ENCODE measurements at regions not wholly inside any gene's neighbourhood (a gene's known extent, or its start where the extent isn't known, plus 50 kb on each side); places are given as distances from the start of the nearest gene placed in this dataset.

DNA sequence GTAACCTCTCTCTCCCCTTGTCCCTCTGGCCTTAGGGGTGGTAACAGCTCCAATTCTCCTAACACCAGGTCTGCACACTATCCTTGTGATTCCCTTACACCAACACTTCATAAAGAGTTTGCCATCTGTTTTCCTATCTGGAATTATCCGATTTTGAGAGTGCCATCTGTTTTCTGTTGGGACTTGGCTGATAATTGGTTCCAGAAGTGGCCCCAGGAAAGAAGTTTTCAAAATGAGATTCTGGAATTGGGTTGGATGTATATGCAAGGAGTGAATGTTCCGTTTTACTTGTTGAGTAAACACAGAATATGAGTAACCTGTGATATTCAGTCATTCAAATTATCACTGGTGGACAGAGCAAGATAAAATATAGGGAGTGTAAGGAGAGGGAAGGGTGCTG lies 134.1 kb upstream of the HS3ST3A1 start:
- H3K36me3 ChIP-seq = no peaks in the 10 kb centered on the region
- no peak overlapping the region for H3K27ac ChIP-seq
- 61 to 85% methylated on average over 2 of the region's 2 CpGs for WGBS, 2 donors
- no peaks in the 10 kb centered on the region for H3K9me3 ChIP-seq
- DNase-seq = no peak
- no peaks in the 10 kb centered on the region for H3K27me3 ChIP-seq
- no peaks in the 10 kb centered on the region for H3K4me1 ChIP-seq
- intact Hi-C loops (cut with DNase I) = no loop called here
- no peak overlapping the region for H3K4me3 ChIP-seq
- no peak for ATAC-seq
- TF ChIP-seq, protein P1, sequence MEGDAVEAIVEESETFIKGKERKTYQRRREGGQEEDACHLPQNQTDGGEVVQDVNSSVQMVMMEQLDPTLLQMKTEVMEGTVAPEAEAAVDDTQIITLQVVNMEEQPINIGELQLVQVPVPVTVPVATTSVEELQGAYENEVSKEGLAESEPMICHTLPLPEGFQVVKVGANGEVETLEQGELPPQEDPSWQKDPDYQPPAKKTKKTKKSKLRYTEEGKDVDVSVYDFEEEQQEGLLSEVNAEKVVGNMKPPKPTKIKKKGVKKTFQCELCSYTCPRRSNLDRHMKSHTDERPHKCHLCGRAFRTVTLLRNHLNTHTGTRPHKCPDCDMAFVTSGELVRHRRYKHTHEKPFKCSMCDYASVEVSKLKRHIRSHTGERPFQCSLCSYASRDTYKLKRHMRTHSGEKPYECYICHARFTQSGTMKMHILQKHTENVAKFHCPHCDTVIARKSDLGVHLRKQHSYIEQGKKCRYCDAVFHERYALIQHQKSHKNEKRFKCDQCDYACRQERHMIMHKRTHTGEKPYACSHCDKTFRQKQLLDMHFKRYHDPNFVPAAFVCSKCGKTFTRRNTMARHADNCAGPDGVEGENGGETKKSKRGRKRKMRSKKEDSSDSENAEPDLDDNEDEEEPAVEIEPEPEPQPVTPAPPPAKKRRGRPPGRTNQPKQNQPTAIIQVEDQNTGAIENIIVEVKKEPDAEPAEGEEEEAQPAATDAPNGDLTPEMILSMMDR (IDR thresholded peaks at IDR 0.05) = no peak

DNA sequence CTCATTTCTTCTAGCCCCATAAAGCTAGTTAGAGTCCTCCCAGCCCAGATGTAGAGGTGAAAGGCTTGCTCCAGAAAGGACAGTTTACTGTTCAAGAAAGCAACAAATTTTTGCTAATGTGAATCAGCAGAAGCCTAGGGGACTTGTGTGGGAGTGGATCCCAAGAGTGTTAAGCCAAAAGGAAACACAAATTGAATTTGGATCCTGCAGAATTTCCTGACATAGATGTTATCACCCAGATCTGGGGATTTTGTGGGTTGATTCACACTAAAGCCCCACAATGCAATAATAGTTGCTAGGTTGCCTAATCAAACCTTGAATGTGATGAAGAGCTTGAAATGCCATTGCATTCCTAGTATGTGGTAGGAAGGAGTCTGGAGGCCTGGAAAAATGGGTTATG lies 135.2 kb upstream of the HS3ST3A1 start:
- Histone ChIP-seq H3K27ac (no peak overlapping the region), H3K27me3 (no peaks in the 10 kb centered on the region), H3K9me3 (no peaks in the 10 kb centered on the region), H3K36me3 (no peaks in the 10 kb centered on the region), H3K4me3 (no peak overlapping the region), H3K4me1 (no peaks in the 10 kb centered on the region)
- ATAC-seq = no peak
- no peak for DNase-seq
- TF ChIP-seq, protein P1 (IDR thresholded peaks at IDR 0.05) = no peak
- intact Hi-C loops (cut with DNase I) = no loop called here

DNA sequence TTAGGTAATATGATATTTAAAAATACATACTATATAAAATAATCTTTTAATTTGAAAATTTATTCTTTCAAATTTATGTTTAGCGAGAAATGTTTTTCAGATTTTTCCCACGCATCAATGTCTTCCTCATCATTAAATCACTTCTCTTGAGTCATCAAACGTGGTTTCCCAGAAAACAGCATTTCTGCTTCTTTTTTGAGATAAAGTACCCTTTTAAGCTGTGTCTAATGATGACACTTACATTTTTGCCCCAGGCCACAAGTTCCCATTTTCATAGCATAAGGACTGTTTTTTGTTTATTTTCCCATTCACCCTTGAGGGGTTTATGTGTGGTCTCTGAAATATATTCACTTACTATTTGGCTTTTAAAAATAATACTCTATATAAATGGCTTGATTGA lies 139.0 kb upstream of the HS3ST3A1 start:
- Histone ChIP-seq H3K9me3 (no peaks in the 10 kb centered on the region), H3K27ac (no peak overlapping the region), H3K36me3 (no peaks in the 10 kb centered on the region), H3K4me3 (no peak overlapping the region), H3K27me3 (no peaks in the 10 kb centered on the region), H3K4me1 (no peaks in the 10 kb centered on the region)
- ATAC-seq = no peak
- DNase-seq = no peak
- intact Hi-C loops (cut with DNase I) = no loop called here
- 84 to 86% methylated on average over 3 of the region's 3 CpGs for WGBS, 2 donors
- TF ChIP-seq, protein P1 (IDR thresholded peaks at IDR 0.05) = no peak

DNA sequence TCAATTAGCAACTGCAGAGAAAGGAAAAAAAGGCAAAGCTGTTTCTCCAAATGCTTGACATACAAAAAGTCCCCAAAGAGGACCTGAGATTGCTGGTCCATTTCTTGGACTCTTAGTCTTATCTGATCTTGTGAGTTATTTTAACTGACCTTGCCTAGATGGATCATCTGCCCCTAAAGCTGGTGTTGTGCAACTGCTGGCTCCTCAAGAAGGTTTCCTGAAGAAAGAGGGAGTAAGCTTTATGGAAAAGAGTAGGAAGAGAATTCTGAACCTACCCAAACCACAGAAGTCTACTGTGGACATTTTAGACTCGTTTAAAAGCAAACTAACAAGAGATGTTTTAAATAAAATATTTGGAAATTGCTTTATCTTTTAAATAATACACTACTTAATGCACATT lies 140.0 kb upstream of the HS3ST3A1 start:
- Histone ChIP-seq H3K36me3 (no peaks in the 10 kb centered on the region), H3K9me3 (no peaks in the 10 kb centered on the region), H3K4me3 (no peak overlapping the region), H3K4me1 (peaks cover 0 to 4% (median 0%) of the 10 kb centered on the region in 9 donors), H3K27me3 (no peaks in the 10 kb centered on the region), H3K27ac (no peak overlapping the region)
- ATAC-seq (no peak), DNase-seq (no peak)
- TF ChIP-seq, protein P1 (IDR thresholded peaks at IDR 0.05) = no peak
- intact Hi-C loops (cut with DNase I) = no loop called here
- 72 to 85% methylated on average over 1 of the region's 1 CpG for WGBS, 2 donors

DNA sequence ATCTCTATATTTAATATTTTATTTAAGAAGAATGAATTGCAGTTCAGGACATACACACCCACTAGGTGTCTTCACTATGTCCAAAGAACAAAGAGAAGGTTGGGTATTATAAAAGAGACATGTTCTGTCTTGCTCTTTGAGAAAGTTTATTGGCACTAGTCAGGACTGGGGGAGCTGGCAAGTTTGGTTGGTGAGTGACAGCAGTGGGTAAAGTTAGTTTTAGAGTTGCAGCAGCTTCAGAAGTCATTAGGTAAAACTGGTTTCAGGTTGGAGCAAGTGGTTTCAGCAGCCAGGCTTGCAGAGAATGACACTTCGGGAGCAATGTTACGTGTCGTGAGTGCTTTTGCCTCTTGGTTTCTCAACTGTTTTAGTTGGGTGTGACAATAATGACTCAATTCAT lies 142.2 kb upstream of the HS3ST3A1 start:
- WGBS, 2 donors = 87 to 88% methylated on average over 3 of the region's 3 CpGs
- intact Hi-C loops (cut with DNase I) = no loop called here

More for the DNA sequence above, 142.2 kb upstream of the HS3ST3A1 start:
- ATAC-seq = no peak
- TF ChIP-seq, protein P1 (IDR thresholded peaks at IDR 0.05) = no peak
- Histone ChIP-seq H3K9me3 (peaks cover 0 to 5% (median 0%) of the 10 kb centered on the region in 11 donors), H3K4me1 (peaks cover 0 to 4% (median 0%) of the 10 kb centered on the region in 9 donors), H3K27me3 (no peaks in the 10 kb centered on the region), H3K27ac (no peak overlapping the region), H3K36me3 (no peaks in the 10 kb centered on the region), H3K4me3 (no peak overlapping the region)
- DNase-seq = no peak
